ENCODE measurements at regions not wholly inside any gene's neighbourhood (a gene's known extent, or its start where the extent isn't known, plus 50 kb on each side); places are given as distances from the start of the nearest gene placed in this dataset.
"Not testable (repeated sequence)": the region's sequence is repeated elsewhere in the genome, so short reads cannot be mapped to it uniquely, and the experiment has no call there.

GRCh38 chr11:11740073-11740702, 101.6 kb upstream of the USP47 start:
- H3K9me3 Mint-ChIP-seq: no peaks in the 10 kb centered on the region
- peaks cover 13% of the 10 kb centered on the region for H3K27me3 Mint-ChIP-seq
- H3K27ac Mint-ChIP-seq: peak overlapping the region; percentile 43
- no peaks in the 10 kb centered on the region for H3K4me1 Mint-ChIP-seq
- H3K4me3 Mint-ChIP-seq: no peak overlapping the region
- H3K36me3 Mint-ChIP-seq: no peaks in the 10 kb centered on the region

DNA sequence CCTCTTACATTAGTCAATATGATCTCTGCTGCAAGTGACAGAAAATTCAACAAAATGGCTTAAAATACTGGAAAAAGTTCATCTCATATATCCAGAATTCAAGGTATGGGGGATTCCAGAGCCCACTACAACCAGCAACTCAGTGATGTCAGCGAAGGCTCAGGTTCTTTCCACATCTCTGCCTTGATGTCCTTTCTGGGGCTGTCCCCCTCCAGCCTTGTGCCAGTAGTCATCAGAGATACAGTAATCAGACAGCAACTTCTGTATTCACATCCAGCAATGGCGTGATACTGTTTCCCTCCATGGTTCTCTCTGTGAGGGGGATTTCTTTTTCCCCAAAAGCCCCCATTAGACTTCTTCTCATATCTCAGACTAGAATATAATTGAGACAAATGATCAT, 103.4 kb upstream of the USP47 start:
- no peaks in the 10 kb centered on the region for H3K36me3 Mint-ChIP-seq

GRCh38 chr11:11735586-11735985, 106.2 kb upstream of the USP47 start:
- Mint-ChIP-seq H3K27me3 (peaks cover 8% of the 10 kb centered on the region), H3K4me3 (no peak overlapping the region), H3K9me3 (no peaks in the 10 kb centered on the region), H3K27ac (no peak overlapping the region), H3K4me1 (no peaks in the 10 kb centered on the region), H3K36me3 (no peaks in the 10 kb centered on the region)

More for the DNA sequence above, 103.4 kb upstream of the USP47 start:
- Mint-ChIP-seq H3K27ac (no peak overlapping the region), H3K9me3 (no peaks in the 10 kb centered on the region), H3K4me1 (no peaks in the 10 kb centered on the region), H3K4me3 (no peak overlapping the region), H3K27me3 (peaks cover 10% of the 10 kb centered on the region)

DNA sequence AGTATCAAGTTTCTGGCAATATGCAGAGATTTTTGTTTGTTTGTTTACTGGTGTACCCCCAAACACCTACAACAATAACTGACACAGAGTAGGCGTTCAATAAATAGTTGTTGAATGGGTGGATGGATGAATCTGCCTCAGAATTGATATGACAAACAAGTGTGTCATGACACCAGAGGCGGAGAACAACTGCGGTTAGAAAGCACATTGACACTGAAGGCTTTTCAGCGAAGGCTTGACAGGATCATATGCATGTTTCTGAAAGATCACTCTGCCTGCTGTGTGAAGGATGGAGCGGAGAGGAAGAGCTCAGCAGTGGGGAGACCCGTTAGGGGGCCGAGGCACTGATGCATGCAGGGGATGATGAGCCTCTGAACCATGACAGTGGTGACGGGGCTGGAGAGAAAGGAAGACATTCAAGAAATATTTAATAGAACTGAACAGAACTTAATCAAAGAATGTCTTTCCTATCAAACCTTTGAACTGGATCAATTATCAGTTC, 108.5 kb upstream of the USP47 start:
- H3K4me3 Mint-ChIP-seq: no peak overlapping the region
- no peaks in the 10 kb centered on the region for H3K36me3 Mint-ChIP-seq
- H3K4me1 Mint-ChIP-seq: no peaks in the 10 kb centered on the region
- H3K27me3 Mint-ChIP-seq: peaks cover 7% of the 10 kb centered on the region
- no peaks in the 10 kb centered on the region for H3K9me3 Mint-ChIP-seq
- H3K27ac Mint-ChIP-seq: no peak overlapping the region

- no peak overlapping the region for H3K27ac Mint-ChIP-seq
- no peaks in the 10 kb centered on the region for H3K4me1 Mint-ChIP-seq
- peaks cover 10% of the 10 kb centered on the region for H3K27me3 Mint-ChIP-seq
- H3K4me3 Mint-ChIP-seq: no peak overlapping the region
- no peaks in the 10 kb centered on the region for H3K9me3 Mint-ChIP-seq
- H3K36me3 Mint-ChIP-seq: no peaks in the 10 kb centered on the region
These were observed 109.7 kb upstream of the USP47 start for GRCh38 chr11:11732116-11732515.

- Mint-ChIP-seq H3K4me1 (no peaks in the 10 kb centered on the region), H3K4me3 (no peak overlapping the region), H3K27me3 (peaks cover 10% of the 10 kb centered on the region), H3K36me3 (no peaks in the 10 kb centered on the region), H3K27ac (no peak overlapping the region), H3K9me3 (no peaks in the 10 kb centered on the region)
These were observed 109.7 kb upstream of the GALNT18 start for GRCh38 chr11:11731311-11732083.

DNA sequence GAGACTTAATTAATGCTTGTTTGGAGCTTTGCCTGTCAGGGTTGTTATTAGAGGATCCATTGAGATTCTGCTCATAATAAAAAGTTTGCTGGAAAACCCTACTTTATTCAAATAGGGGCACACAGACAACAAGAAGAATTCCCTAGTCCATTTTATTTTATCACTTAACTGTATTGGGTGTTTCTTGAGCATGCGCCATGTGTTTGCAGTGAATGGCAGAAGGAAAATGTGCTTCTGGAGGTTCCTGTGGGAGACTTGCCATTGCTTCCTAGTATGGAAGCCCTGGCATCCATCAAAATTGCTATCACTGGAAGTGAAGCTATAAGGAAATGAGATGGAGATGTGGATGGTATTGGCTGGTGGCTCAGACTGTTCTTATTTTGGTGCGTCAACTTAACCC, 106.6 kb upstream of the GALNT18 start:
- no peaks in the 10 kb centered on the region for H3K9me3 Mint-ChIP-seq
- H3K4me1 Mint-ChIP-seq: no peaks in the 10 kb centered on the region
- H3K36me3 Mint-ChIP-seq: no peaks in the 10 kb centered on the region
- H3K27me3 Mint-ChIP-seq: peaks cover 13% of the 10 kb centered on the region
- H3K27ac Mint-ChIP-seq: no peak overlapping the region
- H3K4me3 Mint-ChIP-seq: no peak overlapping the region

DNA sequence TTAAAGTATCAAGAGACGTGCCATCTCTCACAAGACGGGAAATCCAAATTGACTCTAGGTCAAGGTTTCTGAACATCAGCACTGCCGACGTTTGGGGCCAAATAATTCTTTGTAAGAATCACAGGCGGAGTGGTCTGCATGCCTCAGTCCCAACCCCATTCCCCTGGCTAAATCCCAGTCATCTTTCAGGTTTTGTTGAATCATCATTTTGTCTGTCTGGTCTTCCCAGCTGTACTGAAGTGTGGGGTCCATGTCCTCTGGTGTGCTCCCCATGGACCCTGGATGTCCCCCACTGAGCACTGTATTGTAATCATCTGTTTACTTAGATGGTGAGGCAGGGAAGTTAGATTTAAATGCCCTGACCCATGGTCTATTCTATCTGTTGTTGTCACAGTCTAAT, 103.6 kb upstream of the GALNT18 start:
- H3K4me3 Mint-ChIP-seq: no peak overlapping the region
- H3K36me3 Mint-ChIP-seq: peaks cover 2% of the 10 kb centered on the region
- peaks cover 17% of the 10 kb centered on the region for H3K27me3 Mint-ChIP-seq
- H3K9me3 Mint-ChIP-seq: no peaks in the 10 kb centered on the region
- H3K27ac Mint-ChIP-seq: no peak overlapping the region
- no peaks in the 10 kb centered on the region for H3K4me1 Mint-ChIP-seq

DNA sequence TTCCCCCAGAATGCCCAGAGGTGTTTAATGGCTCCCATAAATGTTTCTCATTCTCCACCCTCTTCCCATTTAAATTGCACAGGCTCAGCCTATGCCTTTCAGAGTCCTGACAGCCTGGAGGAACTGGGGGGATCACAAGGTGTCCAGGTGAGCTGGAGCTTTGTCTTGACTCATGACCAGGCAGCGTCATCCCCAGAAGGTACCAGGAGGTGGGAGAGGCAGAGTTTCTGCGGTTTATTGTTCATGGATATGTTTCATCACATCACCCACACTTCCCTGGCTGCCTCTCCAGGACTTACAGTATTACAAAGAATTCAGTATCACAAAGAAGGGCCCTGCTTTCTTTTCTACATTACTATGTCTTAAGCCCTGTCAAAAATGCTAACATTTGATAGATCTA, 103.2 kb upstream of the GALNT18 start:
- Mint-ChIP-seq H3K27me3 (peaks cover 17% of the 10 kb centered on the region), H3K4me1 (no peaks in the 10 kb centered on the region), H3K36me3 (peaks cover 2% of the 10 kb centered on the region), H3K27ac (no peak overlapping the region), H3K9me3 (no peaks in the 10 kb centered on the region), H3K4me3 (no peak overlapping the region)

DNA sequence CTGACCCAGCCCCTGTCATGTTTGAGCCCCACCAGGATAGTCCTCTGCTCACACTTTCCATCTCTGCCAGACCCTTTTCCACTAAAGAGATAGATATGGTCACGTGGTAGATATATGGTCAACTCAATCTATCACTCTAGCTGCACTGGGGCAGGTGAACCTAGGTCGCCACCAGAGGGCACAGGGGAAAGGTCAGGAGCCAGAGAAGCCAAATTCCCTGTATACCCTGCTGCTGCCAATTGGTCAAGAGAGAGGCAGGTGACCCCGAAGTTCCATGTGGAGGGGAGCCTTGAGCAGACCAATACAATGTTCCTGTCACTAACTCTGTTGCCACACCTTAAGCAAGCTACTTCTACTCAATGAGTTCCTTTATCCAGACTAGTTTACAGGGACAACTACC, 101.1 kb upstream of the GALNT18 start:
- Mint-ChIP-seq H3K4me1 (no peaks in the 10 kb centered on the region), H3K4me3 (no peak overlapping the region), H3K36me3 (peaks cover 2% of the 10 kb centered on the region), H3K27me3 (peaks cover 16% of the 10 kb centered on the region), H3K27ac (no peak overlapping the region), H3K9me3 (no peaks in the 10 kb centered on the region)

DNA sequence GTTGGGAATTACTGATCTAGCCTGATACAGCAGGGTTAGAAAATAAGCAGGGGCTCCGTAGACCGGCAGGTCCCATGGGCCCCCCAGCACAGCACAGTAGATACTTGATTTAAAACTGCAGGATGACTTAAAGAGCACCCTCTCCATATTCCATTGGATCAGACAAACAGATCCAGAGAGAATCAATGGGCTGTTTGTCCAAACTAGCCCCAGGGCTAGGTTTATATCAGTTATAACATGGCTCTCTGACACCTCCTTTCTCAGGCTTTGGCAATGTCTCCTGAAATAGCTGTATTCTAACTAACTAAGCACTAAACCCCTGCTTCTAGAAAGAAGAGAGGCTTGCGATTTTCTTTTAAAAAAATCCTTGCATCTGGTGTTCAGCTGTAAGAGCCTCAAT, 100.4 kb upstream of the GALNT18 start:
- no peaks in the 10 kb centered on the region for H3K9me3 Mint-ChIP-seq
- H3K36me3 Mint-ChIP-seq: peaks cover 2% of the 10 kb centered on the region
- no peak overlapping the region for H3K27ac Mint-ChIP-seq
- no peak overlapping the region for H3K4me3 Mint-ChIP-seq
- H3K4me1 Mint-ChIP-seq: no peaks in the 10 kb centered on the region
- H3K27me3 Mint-ChIP-seq: peaks cover 13% of the 10 kb centered on the region

- Mint-ChIP-seq H3K4me3 (no peak overlapping the region), H3K27ac (no peak overlapping the region), H3K27me3 (peaks cover 7% of the 10 kb centered on the region), H3K9me3 (no peaks in the 10 kb centered on the region), H3K4me1 (no peaks in the 10 kb centered on the region), H3K36me3 (peaks cover 2% of the 10 kb centered on the region)
These were observed 96.7 kb upstream of the GALNT18 start for GRCh38 chr11:11718511-11718910.

GRCh38 chr11:11717064-11717725, 95.4 kb upstream of the GALNT18 start:
- no peaks in the 10 kb centered on the region for H3K9me3 Mint-ChIP-seq
- no peak overlapping the region for H3K27ac Mint-ChIP-seq
- H3K27me3 Mint-ChIP-seq: peaks cover 4% of the 10 kb centered on the region
- H3K4me3 Mint-ChIP-seq: no peak overlapping the region
- no peaks in the 10 kb centered on the region for H3K4me1 Mint-ChIP-seq
- no peaks in the 10 kb centered on the region for H3K36me3 Mint-ChIP-seq

GRCh38 chr11:11715075-11715474, 93.3 kb upstream of the GALNT18 start:
- not testable (repeated sequence) for H3K4me3 Mint-ChIP-seq, H3K36me3 Mint-ChIP-seq, H3K27ac Mint-ChIP-seq, H3K27me3 Mint-ChIP-seq, H3K4me1 Mint-ChIP-seq, H3K9me3 Mint-ChIP-seq

DNA sequence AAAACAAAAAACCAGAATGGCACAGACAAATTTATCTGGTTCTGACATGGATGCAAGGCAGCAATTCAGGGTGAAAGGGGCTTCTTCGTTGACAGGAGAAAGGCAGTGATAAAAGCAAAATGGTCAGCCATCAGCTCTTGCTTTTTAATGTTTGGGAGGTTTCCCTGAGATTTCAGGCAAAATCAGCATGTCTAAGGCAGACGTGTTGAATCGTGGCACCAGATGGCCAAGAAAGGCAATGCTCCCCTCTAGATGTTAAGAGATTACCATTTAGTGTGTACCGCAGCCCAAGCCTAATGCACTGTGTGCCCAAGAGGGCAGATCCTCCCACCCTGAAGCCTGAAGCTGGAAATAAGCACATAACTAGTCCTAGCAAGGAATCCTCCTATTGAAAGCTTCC, 88.8 kb upstream of the GALNT18 start:
- Mint-ChIP-seq H3K27me3 (peaks cover 4% of the 10 kb centered on the region), H3K9me3 (no peaks in the 10 kb centered on the region), H3K4me1 (no peaks in the 10 kb centered on the region), H3K4me3 (no peak overlapping the region), H3K36me3 (no peaks in the 10 kb centered on the region), H3K27ac (no peak overlapping the region)

Data from activated naive CD4-positive, alpha-beta T cell treated with anti-CD3 and anti-CD28 coated beads, Interleukin-2, amount 50 U/mL, for 24 hours (primary cell).